ENCODE measurements at regions not wholly inside any gene's neighbourhood (a gene's known extent, or its start where the extent isn't known, plus 50 kb on each side); places are given as distances from the start of the nearest gene placed in this dataset.
A peak's percentile ranks its signal among the peaks of the same experiment; 100 is the strongest.

- Histone ChIP-seq H3K56ac (ENCODE audit: extremely low read depth, insufficient read depth, low read length) (no peak overlapping the region), H3K9me3 (ENCODE audit: control insufficient read depth, insufficient read depth, low read length) (peaks cover 3% of the 10 kb centered on the region; the same call in 1 of the 2 replicates), H4K20me1 (ENCODE audit: insufficient read depth, low read length) (no peaks in the 10 kb centered on the region), H3K4ac (ENCODE audit: low read depth, low read length) (peak overlapping the region; percentile 77), H2BK120ac (ENCODE audit: low read depth, low read length) (peak overlapping the region; percentile 40; the same call in 1 of the 2 replicates), H3K27me3 (ENCODE audit: control insufficient read depth, insufficient read depth, low read length) (no peaks in the 10 kb centered on the region), H3K9ac (ENCODE audit: low read depth, low read length) (no peak overlapping the region), H4K8ac (ENCODE audit: low read depth in 2 of 2, low read length in 2 of 2) (peak overlapping the region in 1 of 2 experiments; percentile 28; a peak in 1 of 4 replicates), H3K4me1 (ENCODE audit: control insufficient read depth, insufficient read depth, low read length) (no peaks in the 10 kb centered on the region), H3K14ac (replicated peaks; ENCODE audit: low read depth, low read length) (peak overlapping the region; percentile 42; the same call in 1 of the 2 replicates), H3K79me1 (ENCODE audit: low read depth in 1 of 2, low read length in 2 of 2) (no peaks in the 10 kb centered on the region), H3K36me3 (ENCODE audit: control insufficient read depth, insufficient read depth, low read length) (no peaks in the 10 kb centered on the region), H3K23ac (ENCODE audit: low read depth, low read length) (no peak overlapping the region; the same call in 1 of the 2 replicates), H2AFZ (replicated peaks; ENCODE audit: low read length, poor library complexity) (no peak overlapping the region), H4K5ac (ENCODE audit: low read depth, low read length) (peak overlapping the region; percentile 63; the same call in 1 of the 2 replicates), H3K9me1 (ENCODE audit: insufficient read depth, low read length) (no peaks in the 10 kb centered on the region), H3K18ac (ENCODE audit: low read depth, low read length) (peak overlapping the region; percentile 75; the same call in 1 of the 2 replicates), H3K4me2 (ENCODE audit: low read depth, low read length) (no peak overlapping the region), H2BK5ac (ENCODE audit: low read depth, low read length, poor library complexity, severe bottlenecking) (peak overlapping the region; percentile 30), H2AK5ac (ENCODE audit: low read depth, low read length) (no peak overlapping the region; the same call in 1 of the 2 replicates), H3K27ac (ENCODE audit: insufficient read depth, low read length) (no peak overlapping the region), H2BK20ac (ENCODE audit: low read depth, low read length) (0 out of 2 replicates have a peak overlapping the region, but pooled peaks have one; percentile 42), H2AK9ac (replicated peaks; ENCODE audit: low read depth, low read length, poor library complexity) (peak overlapping the region; percentile 43), H3K4me3 (ENCODE audit: insufficient read depth, low read depth, low read length) (no peak overlapping the region), H2BK15ac (ENCODE audit: low read depth, low read length) (no peak overlapping the region), H4K91ac (ENCODE audit: insufficient read depth, low read depth, low read length) (peak overlapping the region; percentile 15; the same call in 1 of the 2 replicates)
- ATAC-seq (ENCODE audit: low read depth) (no peak), DNase-seq (peak; percentile 18)
- in situ Hi-C loops (cut with MboI; ENCODE audit: low sequenced_read_pairs): no loop called here
- intact Hi-C loops (cut with micrococcal nuclease): no loop called here
- WGBS, 2 experiments (ENCODE audit: extremely low coverage in 2 of 2, insufficient read length in 1 of 2): 100% methylated on average over 1 of the region's 2 CpGs; no CpG with 5 or more reads in 1 of the 2 experiments
- POLR2A ChIA-PET (ENCODE audit: unreplicated experiment): no interaction called here
- dilution Hi-C loops (cut with HindIII; ENCODE audit: low sequenced_read_pairs, unreplicated experiment): no loop called here
- CTCF ChIA-PET: no interaction called here
- no TSS peak for BruUV-seq (replicated peaks)
- no peak for TF ChIP-seq SMC3 (IDR thresholded peaks at IDR 0.05; ENCODE audit: low read depth, low read length)
- TF ChIP-seq, protein P1, sequence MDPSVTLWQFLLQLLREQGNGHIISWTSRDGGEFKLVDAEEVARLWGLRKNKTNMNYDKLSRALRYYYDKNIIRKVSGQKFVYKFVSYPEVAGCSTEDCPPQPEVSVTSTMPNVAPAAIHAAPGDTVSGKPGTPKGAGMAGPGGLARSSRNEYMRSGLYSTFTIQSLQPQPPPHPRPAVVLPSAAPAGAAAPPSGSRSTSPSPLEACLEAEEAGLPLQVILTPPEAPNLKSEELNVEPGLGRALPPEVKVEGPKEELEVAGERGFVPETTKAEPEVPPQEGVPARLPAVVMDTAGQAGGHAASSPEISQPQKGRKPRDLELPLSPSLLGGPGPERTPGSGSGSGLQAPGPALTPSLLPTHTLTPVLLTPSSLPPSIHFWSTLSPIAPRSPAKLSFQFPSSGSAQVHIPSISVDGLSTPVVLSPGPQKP (IDR thresholded peaks at IDR 0.05; ENCODE audit: borderline replicate concordance, low read depth, low read length): no peak
- no peak for TF ChIP-seq BHLHE40 (IDR thresholded peaks at IDR 0.05; ENCODE audit: low read depth, low read length)
- TF ChIP-seq MAZ (IDR thresholded peaks at IDR 0.05; ENCODE audit: borderline replicate concordance, low read depth, low read length): no peak
- TF ChIP-seq, protein P2, sequence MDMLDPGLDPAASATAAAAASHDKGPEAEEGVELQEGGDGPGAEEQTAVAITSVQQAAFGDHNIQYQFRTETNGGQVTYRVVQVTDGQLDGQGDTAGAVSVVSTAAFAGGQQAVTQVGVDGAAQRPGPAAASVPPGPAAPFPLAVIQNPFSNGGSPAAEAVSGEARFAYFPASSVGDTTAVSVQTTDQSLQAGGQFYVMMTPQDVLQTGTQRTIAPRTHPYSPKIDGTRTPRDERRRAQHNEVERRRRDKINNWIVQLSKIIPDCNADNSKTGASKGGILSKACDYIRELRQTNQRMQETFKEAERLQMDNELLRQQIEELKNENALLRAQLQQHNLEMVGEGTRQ (IDR thresholded peaks at IDR 0.05; ENCODE audit: low read depth, low read length): no peak
- TF ChIP-seq RFX5 (IDR thresholded peaks at IDR 0.05; ENCODE audit: low read depth, low read length): no peak
- no peak for TF ChIP-seq CHD1 (IDR thresholded peaks at IDR 0.05; ENCODE audit: low read depth, low read length)
- TF ChIP-seq MXI1 (IDR thresholded peaks at IDR 0.05; ENCODE audit: borderline replicate concordance, low read depth, low read length): no peak
- TF ChIP-seq RCOR1 (IDR thresholded peaks at IDR 0.05; ENCODE audit: insufficient replicate concordance, low read length): no peak
- TF ChIP-seq CEBPB (IDR thresholded peaks at IDR 0.05; ENCODE audit: low read depth, low read length): no peak
- TF ChIP-seq POLR2A (IDR thresholded peaks at IDR 0.05; ENCODE audit: low read depth, low read length): no peak
- no peak for TF ChIP-seq FOS (IDR thresholded peaks at IDR 0.05; ENCODE audit: low read depth, low read length)
- TF ChIP-seq, protein P3, sequence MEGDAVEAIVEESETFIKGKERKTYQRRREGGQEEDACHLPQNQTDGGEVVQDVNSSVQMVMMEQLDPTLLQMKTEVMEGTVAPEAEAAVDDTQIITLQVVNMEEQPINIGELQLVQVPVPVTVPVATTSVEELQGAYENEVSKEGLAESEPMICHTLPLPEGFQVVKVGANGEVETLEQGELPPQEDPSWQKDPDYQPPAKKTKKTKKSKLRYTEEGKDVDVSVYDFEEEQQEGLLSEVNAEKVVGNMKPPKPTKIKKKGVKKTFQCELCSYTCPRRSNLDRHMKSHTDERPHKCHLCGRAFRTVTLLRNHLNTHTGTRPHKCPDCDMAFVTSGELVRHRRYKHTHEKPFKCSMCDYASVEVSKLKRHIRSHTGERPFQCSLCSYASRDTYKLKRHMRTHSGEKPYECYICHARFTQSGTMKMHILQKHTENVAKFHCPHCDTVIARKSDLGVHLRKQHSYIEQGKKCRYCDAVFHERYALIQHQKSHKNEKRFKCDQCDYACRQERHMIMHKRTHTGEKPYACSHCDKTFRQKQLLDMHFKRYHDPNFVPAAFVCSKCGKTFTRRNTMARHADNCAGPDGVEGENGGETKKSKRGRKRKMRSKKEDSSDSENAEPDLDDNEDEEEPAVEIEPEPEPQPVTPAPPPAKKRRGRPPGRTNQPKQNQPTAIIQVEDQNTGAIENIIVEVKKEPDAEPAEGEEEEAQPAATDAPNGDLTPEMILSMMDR (conservative IDR thresholded peaks at IDR 0.05; ENCODE audit: low read depth, low read length): no peak
- TF ChIP-seq NFE2L2 (IDR thresholded peaks at IDR 0.05; ENCODE audit: low read depth, low read length): no peak
Observed at GRCh38 chr4:128686032-128686465, 123.5 kb upstream of the JADE1 start.

All from IMR-90 (cell line).